Central memory CD8-positive, alpha-beta T cell (primary cell): ENCODE measurements at regions not wholly inside any gene's neighbourhood (a gene's known extent, or its start where the extent isn't known, plus 50 kb on each side); places are given as distances from the start of the nearest gene placed in this dataset.
"Not testable (repeated sequence)": the region's sequence is repeated elsewhere in the genome, so short reads cannot be mapped to it uniquely, and the experiment has no call there.

Experiments
- ATAC-seq: fragments of 150-1000 bp; cut with Tn5 transposase; replicated peaks from 2 replicates; pipeline ENCODE4 v1.10.0; 2022; ENCODE audit warnings: mild to moderate bottlenecking, moderate FRiP score, moderate number of reproducible peaks; ENCODE audit not compliant: poor library complexity, severe bottlenecking; ENCODE audit errors: extremely low read depth
- DNase-seq, 2 donors: peaks; one replicate each; pipeline ENCODE4 v3.0.0; 2021; ENCODE audit warnings: low spot score in 2 of 2
- H3K27ac Mint-ChIP-seq: one replicate; pipeline ENCODE4 v1.8.0; 2022; ENCODE audit warnings: low read depth, mild to moderate bottlenecking, moderate library complexity, mixed read lengths
- H3K27me3 Mint-ChIP-seq: one replicate; pipeline ENCODE4 v1.8.0; 2022; ENCODE audit warnings: mixed read lengths
- H3K36me3 Mint-ChIP-seq: one replicate; pipeline ENCODE4 v1.8.0; 2022; ENCODE audit warnings: mild to moderate bottlenecking, moderate library complexity, mixed read lengths; ENCODE audit not compliant: insufficient read depth
- H3K4me1 Mint-ChIP-seq: one replicate; pipeline ENCODE4 v1.8.0; 2022; ENCODE audit warnings: mixed read lengths
- H3K4me3 Mint-ChIP-seq: one replicate; pipeline ENCODE4 v1.8.0; 2022; ENCODE audit warnings: mild to moderate bottlenecking, moderate library complexity, mixed read lengths
- H3K9me3 Mint-ChIP-seq: one replicate; pipeline ENCODE4 v1.8.0; 2022; ENCODE audit warnings: mixed read lengths

- no peaks in the 10 kb centered on the region for H3K9me3 Mint-ChIP-seq
- no peak overlapping the region for H3K27ac Mint-ChIP-seq
- no peaks in the 10 kb centered on the region for H3K4me1 Mint-ChIP-seq
- peaks cover 32% of the 10 kb centered on the region for H3K27me3 Mint-ChIP-seq
- H3K36me3 Mint-ChIP-seq: no peaks in the 10 kb centered on the region
- no peak for DNase-seq
- no peak overlapping the region for H3K4me3 Mint-ChIP-seq
- no peak for ATAC-seq
These were observed 416.6 kb downstream of the PREX1 start for GRCh38 chr20:48411245-48411644.

- Mint-ChIP-seq H3K27me3 (peaks cover 43% of the 10 kb centered on the region), H3K36me3 (no peaks in the 10 kb centered on the region), H3K4me1 (no peaks in the 10 kb centered on the region), H3K27ac (no peak overlapping the region), H3K4me3 (no peak overlapping the region), H3K9me3 (no peaks in the 10 kb centered on the region)
- ATAC-seq (no peak), DNase-seq (no peak)
These were observed 418.7 kb downstream of the PREX1 start for GRCh38 chr20:48409055-48409615.

- DNase-seq (no peak), ATAC-seq (no peak)
- H3K27me3 Mint-ChIP-seq: peaks cover 49% of the 10 kb centered on the region
- H3K4me1 Mint-ChIP-seq: no peaks in the 10 kb centered on the region
- no peak overlapping the region for H3K27ac Mint-ChIP-seq
- H3K9me3 Mint-ChIP-seq: no peaks in the 10 kb centered on the region
- H3K4me3 Mint-ChIP-seq: no peak overlapping the region
- H3K36me3 Mint-ChIP-seq: no peaks in the 10 kb centered on the region
These were observed 420.1 kb downstream of the PREX1 start for GRCh38 chr20:48407710-48408109.

GRCh38 chr20:48406912-48407340 lies 420.9 kb downstream of the PREX1 start:
- Mint-ChIP-seq H3K9me3 (no peaks in the 10 kb centered on the region), H3K27ac (no peak overlapping the region), H3K4me1 (no peaks in the 10 kb centered on the region), H3K4me3 (no peak overlapping the region), H3K36me3 (no peaks in the 10 kb centered on the region), H3K27me3 (peaks cover 50% of the 10 kb centered on the region)
- DNase-seq (no peak), ATAC-seq (no peak)

- Mint-ChIP-seq H3K9me3 (no peaks in the 10 kb centered on the region), H3K27ac (no peak overlapping the region), H3K36me3 (no peaks in the 10 kb centered on the region), H3K4me1 (no peaks in the 10 kb centered on the region), H3K27me3 (peaks cover 51% of the 10 kb centered on the region), H3K4me3 (no peak overlapping the region)
- ATAC-seq: no peak
- DNase-seq: no peak
These were observed 421.3 kb downstream of the PREX1 start for GRCh38 chr20:48406498-48406897.

DNA sequence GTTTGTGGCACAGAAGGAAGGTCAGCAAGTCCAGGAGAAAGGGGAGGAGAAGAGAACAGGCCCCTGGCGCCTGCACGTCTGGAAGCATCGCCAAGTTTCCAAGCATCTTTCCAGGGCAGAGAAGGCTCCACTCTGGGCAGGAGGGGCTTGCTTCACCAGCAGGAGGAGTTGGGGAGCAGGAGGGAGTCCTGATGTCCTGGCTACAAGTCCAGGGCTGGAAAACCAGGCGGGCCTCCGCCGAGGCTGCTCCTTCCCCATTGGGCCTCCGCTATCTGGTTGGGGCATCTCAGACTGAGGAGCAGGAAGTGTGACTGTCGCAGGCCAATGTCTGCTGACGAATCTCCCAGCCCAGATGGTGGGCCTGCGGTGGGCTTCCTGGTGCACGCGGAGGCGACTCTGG lies 421.9 kb downstream of the PREX1 start:
- no peaks in the 10 kb centered on the region for H3K4me1 Mint-ChIP-seq
- H3K36me3 Mint-ChIP-seq: no peaks in the 10 kb centered on the region
- H3K9me3 Mint-ChIP-seq: no peaks in the 10 kb centered on the region
- no peak overlapping the region for H3K27ac Mint-ChIP-seq
- DNase-seq (no peak), ATAC-seq (no peak)
- H3K4me3 Mint-ChIP-seq: no peak overlapping the region
- peaks cover 53% of the 10 kb centered on the region for H3K27me3 Mint-ChIP-seq

- H3K27me3 Mint-ChIP-seq: peaks cover 59% of the 10 kb centered on the region
- no peak overlapping the region for H3K27ac Mint-ChIP-seq
- no peaks in the 10 kb centered on the region for H3K9me3 Mint-ChIP-seq
- H3K4me1 Mint-ChIP-seq: no peaks in the 10 kb centered on the region
- H3K36me3 Mint-ChIP-seq: no peaks in the 10 kb centered on the region
- no peak overlapping the region for H3K4me3 Mint-ChIP-seq
- no peak for DNase-seq
- no peak for ATAC-seq
These were observed 423.2 kb downstream of the PREX1 start for GRCh38 chr20:48404598-48404997.

DNA sequence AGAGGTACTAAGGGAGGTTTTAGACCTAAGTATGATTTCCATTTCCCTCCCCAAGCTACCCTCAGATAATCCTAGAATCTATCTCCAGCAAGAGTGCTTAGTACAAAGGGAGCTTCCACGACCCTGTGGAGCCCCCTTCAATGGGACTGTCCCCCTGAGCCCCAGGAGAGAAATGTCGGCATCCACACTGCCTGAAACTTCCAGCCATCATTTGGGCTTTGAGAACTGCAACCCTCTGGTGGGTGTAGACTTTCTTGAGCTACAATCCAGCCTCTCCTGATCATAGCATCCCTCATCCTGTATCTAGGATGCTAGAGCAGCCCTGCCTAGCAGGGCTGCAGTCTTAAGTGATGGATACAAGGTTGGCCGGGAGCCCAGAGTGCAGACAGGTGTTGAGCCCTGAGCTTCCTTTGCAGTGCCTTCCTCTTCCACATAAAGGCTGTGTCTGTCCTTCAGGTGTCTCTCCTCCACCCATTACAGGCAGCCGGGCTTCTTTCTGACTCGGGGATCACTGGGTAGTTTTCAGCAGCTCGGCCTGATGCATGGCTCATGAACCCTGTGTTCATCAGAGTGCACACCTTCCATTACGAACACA lies 424.5 kb downstream of the PREX1 start:
- H3K36me3 Mint-ChIP-seq: no peaks in the 10 kb centered on the region

GRCh38 chr20:48401359-48401758 lies 426.4 kb downstream of the PREX1 start:
- Mint-ChIP-seq H3K27ac (no peak overlapping the region), H3K9me3 (no peaks in the 10 kb centered on the region), H3K4me3 (no peak overlapping the region), H3K27me3 (peaks cover 55% of the 10 kb centered on the region), H3K36me3 (no peaks in the 10 kb centered on the region), H3K4me1 (no peaks in the 10 kb centered on the region)
- no peak for DNase-seq
- no peak for ATAC-seq

More for the DNA sequence above, 424.5 kb downstream of the PREX1 start:
- H3K9me3 Mint-ChIP-seq: no peaks in the 10 kb centered on the region
- H3K4me3 Mint-ChIP-seq: no peak overlapping the region
- H3K27me3 Mint-ChIP-seq: peaks cover 49% of the 10 kb centered on the region
- DNase-seq (no peak), ATAC-seq (no peak)
- no peak overlapping the region for H3K27ac Mint-ChIP-seq
- H3K4me1 Mint-ChIP-seq: no peaks in the 10 kb centered on the region

- H3K9me3 Mint-ChIP-seq: no peaks in the 10 kb centered on the region
- no peak for DNase-seq
- H3K27me3 Mint-ChIP-seq: peaks cover 61% of the 10 kb centered on the region
- no peak overlapping the region for H3K27ac Mint-ChIP-seq
- H3K36me3 Mint-ChIP-seq: no peaks in the 10 kb centered on the region
- no peak overlapping the region for H3K4me3 Mint-ChIP-seq
- H3K4me1 Mint-ChIP-seq: no peaks in the 10 kb centered on the region
- ATAC-seq: no peak
These were observed 427.8 kb downstream of the PREX1 start for GRCh38 chr20:48400009-48400408.

DNA sequence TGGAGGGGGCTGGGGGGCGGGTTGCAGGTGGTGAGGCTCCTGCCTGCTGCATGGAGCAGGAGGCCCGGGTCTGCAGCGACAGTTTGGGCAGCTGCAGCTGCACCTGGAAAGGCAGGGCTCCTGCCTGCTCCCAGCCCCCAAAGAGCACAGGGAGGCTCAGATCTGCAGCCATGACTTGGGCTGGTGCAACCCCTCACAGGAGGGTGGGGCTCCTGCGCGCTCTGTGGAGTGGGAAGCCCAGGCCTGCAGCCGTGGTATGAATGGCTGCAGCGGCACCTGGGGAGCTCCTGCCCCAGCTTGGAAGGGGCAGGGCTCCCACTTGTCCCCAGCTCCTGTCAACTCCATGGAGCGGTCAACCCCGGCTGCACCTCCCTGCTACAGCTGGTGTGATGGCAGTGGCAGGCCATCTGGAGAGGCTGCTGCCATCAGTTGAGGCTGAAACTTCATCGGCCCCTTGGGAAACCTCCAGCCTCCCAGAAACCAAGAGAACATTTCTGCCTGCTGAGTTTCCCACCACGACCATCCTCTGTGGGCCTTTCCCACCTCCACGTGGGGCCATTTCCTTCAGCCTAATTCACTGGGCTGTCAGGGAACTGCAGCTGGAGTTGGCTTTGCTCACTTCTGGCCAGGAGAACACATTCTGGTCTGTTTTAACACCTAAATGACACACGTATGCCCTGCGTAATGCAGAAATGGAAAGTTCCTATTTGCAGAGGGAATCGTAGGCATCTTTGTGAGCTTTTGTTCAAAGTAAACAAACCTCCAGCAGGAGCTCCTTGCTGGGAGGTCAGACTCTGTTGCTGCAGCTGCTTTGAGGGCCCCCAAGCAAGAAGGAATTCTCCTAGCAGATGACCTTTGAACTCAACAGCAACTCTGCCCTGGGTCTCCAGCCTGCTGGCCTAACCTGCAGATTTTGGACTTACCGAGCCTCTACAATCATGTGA lies 429.0 kb downstream of the PREX1 start:
- peaks cover 66% of the 10 kb centered on the region for H3K27me3 Mint-ChIP-seq
- no peaks in the 10 kb centered on the region for H3K9me3 Mint-ChIP-seq
- DNase-seq: no peak
- no peaks in the 10 kb centered on the region for H3K36me3 Mint-ChIP-seq
- H3K4me3 Mint-ChIP-seq: no peak overlapping the region
- H3K27ac Mint-ChIP-seq: no peak overlapping the region
- H3K4me1 Mint-ChIP-seq: no peaks in the 10 kb centered on the region
- no peak for ATAC-seq

DNA sequence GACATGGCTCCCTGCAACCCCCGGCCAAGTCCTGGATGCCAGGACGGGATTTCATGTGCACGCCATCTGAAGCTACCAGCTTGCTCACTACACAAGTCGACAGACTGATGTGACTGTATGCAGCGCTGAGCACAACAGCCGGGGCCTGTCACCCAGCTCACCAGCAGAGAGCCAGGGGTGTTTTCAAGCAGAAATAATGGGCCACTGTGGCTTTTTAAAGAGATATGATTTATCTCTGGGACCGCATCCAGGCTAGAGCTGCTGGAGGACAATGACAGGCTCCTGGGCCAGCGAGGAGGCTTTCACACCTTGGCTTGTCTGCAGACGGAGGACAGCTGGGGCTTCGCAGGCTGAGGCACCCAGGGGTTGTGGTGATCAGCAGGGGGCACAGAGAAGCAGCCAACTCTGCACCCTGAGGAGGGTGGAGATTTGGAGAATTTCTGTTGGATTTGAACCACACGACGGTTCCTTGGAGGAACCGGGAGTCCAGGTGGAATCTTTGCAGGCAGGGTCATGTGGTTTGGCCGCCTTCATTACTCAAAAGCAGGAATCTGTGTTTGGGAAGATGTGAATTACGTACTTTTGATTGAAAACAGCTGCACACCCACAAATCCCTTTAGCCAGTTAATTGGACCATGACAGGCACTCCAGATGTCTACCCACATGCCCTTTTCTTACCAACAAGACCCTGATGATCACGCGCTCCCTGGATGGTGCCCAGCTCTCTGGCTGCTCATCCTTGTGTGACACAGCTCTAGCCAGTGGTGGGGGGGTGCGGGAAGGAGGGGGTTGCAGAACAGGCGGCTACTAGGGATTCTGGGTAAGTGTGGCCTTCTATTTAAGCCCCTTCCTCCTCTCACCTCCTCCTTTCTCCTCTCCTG lies 430.6 kb downstream of the PREX1 start:
- peaks cover 59% of the 10 kb centered on the region for H3K27me3 Mint-ChIP-seq
- not testable (repeated sequence) for H3K4me3 Mint-ChIP-seq

More for the DNA sequence above, 430.6 kb downstream of the PREX1 start:
- H3K9me3 Mint-ChIP-seq, H3K27ac Mint-ChIP-seq, DNase-seq, ATAC-seq, H3K36me3 Mint-ChIP-seq, H3K4me1 Mint-ChIP-seq: not testable (repeated sequence)
